MM.1S (cell line): ENCODE measurements at regions not wholly inside any gene's neighbourhood (a gene's known extent, or its start where the extent isn't known, plus 50 kb on each side); places are given as distances from the start of the nearest gene placed in this dataset.

Source experiments
- DNase-seq: peaks from one replicate; pipeline ENCODE4 v3.0.0-alpha.2; 2015
- H2AFZ ChIP-seq: fragments of 300-600 bp; sonication (generic); 2 replicates; pipeline ENCODE4 v1.6.0; 2016; ENCODE audit warnings: antibody characterized with exemption, low read length
- H3F3A ChIP-seq: fragments of 300-600 bp; sonication (generic); 2 replicates; pipeline ENCODE4 v1.6.1; 2016; ENCODE audit warnings: mild to moderate bottlenecking, antibody characterized with exemption, low read length, moderate library complexity, mixed read lengths; ENCODE audit not compliant: insufficient read depth
- H3K27ac ChIP-seq: fragments of 300-600 bp; sonication (generic); 2 replicates; pipeline ENCODE4 v1.5.1; 2016; ENCODE audit warnings: mild to moderate bottlenecking, low read length
- H3K27me3 ChIP-seq: fragments of 300-600 bp; sonication (generic); replicated peaks from 2 replicates; pipeline ENCODE4 v1.6.0; 2016; ENCODE audit warnings: low read length; ENCODE audit not compliant: insufficient read depth
- H3K36me3 ChIP-seq: fragments of 300-600 bp; sonication (generic); replicated peaks from 2 replicates; pipeline ENCODE4 v1.6.1; 2016; ENCODE audit warnings: mild to moderate bottlenecking, low read length, mixed read lengths; ENCODE audit not compliant: insufficient read depth
- H3K4me1 ChIP-seq: fragments of 300-600 bp; sonication (generic); 2 replicates; pipeline ENCODE4 v1.6.1; 2016; ENCODE audit warnings: low read length, mixed read lengths
- H3K4me2 ChIP-seq: fragments of 300-600 bp; sonication (generic); 2 replicates; pipeline ENCODE4 v1.6.0; 2016; ENCODE audit warnings: low read depth, low read length
- H3K4me3 ChIP-seq: fragments of 300-600 bp; sonication (generic); 2 replicates; pipeline ENCODE4 v1.5.1; 2016; ENCODE audit warnings: low read length, mixed read lengths
- H3K79me2 ChIP-seq: fragments of 300-600 bp; sonication (generic); 2 replicates; pipeline ENCODE4 v1.6.1; 2016; ENCODE audit warnings: mixed run types, low read length, mixed read lengths
- H3K9ac ChIP-seq: fragments of 300-600 bp; sonication (generic); 2 replicates; pipeline ENCODE4 v1.6.1; 2016; ENCODE audit warnings: low read length, mixed read lengths
- H3K9me2 ChIP-seq: fragments of 300-600 bp; sonication (generic); replicated peaks from 2 replicates; pipeline ENCODE4 v1.6.1; 2016; ENCODE audit warnings: mild to moderate bottlenecking, low read length, mixed read lengths; ENCODE audit not compliant: insufficient read depth
- H3K9me3 ChIP-seq: fragments of 300-600 bp; sonication (generic); replicated peaks from 2 replicates; pipeline ENCODE4 v1.6.1; 2016; ENCODE audit warnings: mild to moderate bottlenecking, low read length, mixed read lengths; ENCODE audit not compliant: insufficient read depth
- H4K20me1 ChIP-seq: fragments of 300-600 bp; sonication (generic); 2 replicates; pipeline ENCODE4 v1.6.1; 2016; ENCODE audit warnings: mild to moderate bottlenecking, low read length, moderate library complexity, mixed read lengths; ENCODE audit not compliant: insufficient read depth
- CTCF ChIP-seq: fragments of 300-600 bp; sonication (generic); IDR thresholded peaks from 2 replicates; pipeline ENCODE4 v1.5.1; 2016; ENCODE audit warnings: antibody characterized with exemption, low read length, mixed read lengths
- EZH2 ChIP-seq: fragments of 300-600 bp; sonication (generic); optimal IDR thresholded peaks from 2 replicates; pipeline ENCODE3; 2017; ENCODE audit warnings: low read depth, mild to moderate bottlenecking, antibody characterized with exemption, low read length, mixed read lengths
- EZH2phosphoT487 ChIP-seq: fragments of 300-600 bp; sonication (generic); IDR thresholded peaks from 2 replicates; pipeline ENCODE4 v1.6.1; 2018; ENCODE audit warnings: antibody characterized with exemption, low read length

GRCh38 chr3:145936971-145937370 is 224.0 kb downstream of the PLOD2 start:
- Histone ChIP-seq H3K27me3 (no peaks in the 10 kb centered on the region), H3K36me3 (no peaks in the 10 kb centered on the region), H3K4me2 (no peak overlapping the region), H3K9me2 (no peaks in the 10 kb centered on the region), H3K79me2 (no peaks in the 10 kb centered on the region), H3K4me1 (no peaks in the 10 kb centered on the region), H3K4me3 (no peak overlapping the region), H4K20me1 (no peaks in the 10 kb centered on the region), H3K9me3 (no peaks in the 10 kb centered on the region), H3F3A (no peaks in the 10 kb centered on the region), H3K9ac (no peak overlapping the region), H2AFZ (no peak overlapping the region), H3K27ac (no peak overlapping the region)
- no peak for DNase-seq
- no peak for TF ChIP-seq CTCF
- TF ChIP-seq EZH2 = no peak
- no peak for TF ChIP-seq EZH2phosphoT487

- no peak for TF ChIP-seq EZH2phosphoT487
- no peak for TF ChIP-seq CTCF
- no peak for TF ChIP-seq EZH2
- Histone ChIP-seq H2AFZ (no peak overlapping the region), H3K79me2 (no peaks in the 10 kb centered on the region), H3K36me3 (no peaks in the 10 kb centered on the region), H4K20me1 (no peaks in the 10 kb centered on the region), H3K4me1 (no peaks in the 10 kb centered on the region), H3K9me2 (no peaks in the 10 kb centered on the region), H3K9ac (no peak overlapping the region), H3F3A (no peaks in the 10 kb centered on the region), H3K27ac (no peak overlapping the region), H3K27me3 (no peaks in the 10 kb centered on the region), H3K4me3 (no peak overlapping the region), H3K9me3 (no peaks in the 10 kb centered on the region), H3K4me2 (no peak overlapping the region)
- DNase-seq = no peak
These were observed 221.6 kb downstream of the PLOD2 start for GRCh38 chr3:145939431-145939830.

- no peak overlapping the region for H2AFZ ChIP-seq
- no peaks in the 10 kb centered on the region for H3K36me3 ChIP-seq
- no peaks in the 10 kb centered on the region for H3F3A ChIP-seq
- H3K27ac ChIP-seq = no peak overlapping the region
- no peaks in the 10 kb centered on the region for H3K79me2 ChIP-seq
- no peaks in the 10 kb centered on the region for H3K9me2 ChIP-seq
- no peak for DNase-seq
- H3K4me1 ChIP-seq = no peaks in the 10 kb centered on the region
- no peaks in the 10 kb centered on the region for H4K20me1 ChIP-seq
- no peak for TF ChIP-seq EZH2phosphoT487
- TF ChIP-seq CTCF = no peak
- no peak for TF ChIP-seq EZH2
- no peak overlapping the region for H3K4me2 ChIP-seq
- H3K9ac ChIP-seq = no peak overlapping the region
- no peaks in the 10 kb centered on the region for H3K9me3 ChIP-seq
- no peaks in the 10 kb centered on the region for H3K27me3 ChIP-seq
- no peak overlapping the region for H3K4me3 ChIP-seq
These were observed 218.9 kb downstream of the PLOD2 start for GRCh38 chr3:145942052-145942451.
